HEK293 (cell line): ENCODE measurements at regions not wholly inside any gene's neighbourhood (a gene's known extent, or its start where the extent isn't known, plus 50 kb on each side); places are given as distances from the start of the nearest gene placed in this dataset.

ENCODE experiments used
- CTCF ChIA-PET: fragments of 350-600 bp; formaldehyde crosslinking; extraction: SDS; loops from one replicate; lab custom pipeline; 2021; ENCODE audit warnings: antibody characterized with exemption; lab: Yijun Ruan, JAX
- POLR2A ChIA-PET: fragments of 300-600 bp; formaldehyde crosslinking; extraction: SDS; loops from one replicate; lab custom pipeline; 2020; ENCODE audit warnings: antibody characterized with exemption, inconsistent platforms; lab: Yijun Ruan, JAX
- H3K27ac ChIP-seq: fragments of 200-500 bp; sonication (Bioruptor generic); 2 replicates; pipeline ENCODE4 v1.5.1; 2014; ENCODE audit warnings: low read depth, low read length, control low read depth, inconsistent platforms; ENCODE audit errors: extremely low read depth
- H3K36me3 ChIP-seq, 2 experiments: fragments of 200-500 bp in 1 of 2; sonication (Bioruptor generic) in 1 of 2; 1 replicate in 1 of 2; 2 replicates in 1 of 2; pipeline ENCODE4 v1.5.1; 2014 to 2017; ENCODE audit warnings: inconsistent platforms in 2 of 2, low read length in 2 of 2; ENCODE audit not compliant: control insufficient read depth in 2 of 2, insufficient read depth in 1 of 2
- H3K4me1 ChIP-seq: fragments of 200-500 bp; sonication (Bioruptor generic); 2 replicates; pipeline ENCODE4 v1.5.1; 2014; ENCODE audit warnings: mild to moderate bottlenecking, low read length, inconsistent platforms; ENCODE audit not compliant: control insufficient read depth, insufficient read depth
- H3K4me3 ChIP-seq: 2 replicates; pipeline ENCODE4 v1.5.1; 2011; ENCODE audit warnings: low read depth, mild to moderate bottlenecking, control low read depth, low read length, moderate library complexity
- H3K9me3 ChIP-seq: fragments of 200-500 bp; sonication (Bioruptor generic); 2 replicates; pipeline ENCODE4 v1.5.1; 2014; ENCODE audit warnings: low read depth, low read length, inconsistent platforms; ENCODE audit not compliant: control insufficient read depth, insufficient read depth
- AEBP2 ChIP-seq: fragments of 450-650 bp; formaldehyde crosslinking; IDR thresholded peaks from 2 replicates; pipeline ENCODE4 v1.5.1; 2016; ENCODE audit warnings: missing biosample characterization, missing genetic modification characterization, borderline replicate concordance
- ATF2 ChIP-seq: fragments of 450-650 bp; formaldehyde crosslinking; IDR thresholded peaks from 2 replicates; pipeline ENCODE4 v1.5.1; 2016; ENCODE audit warnings: missing biosample characterization, missing genetic modification characterization, low read depth
- BCL11B ChIP-seq: fragments of 450-650 bp; formaldehyde crosslinking; IDR thresholded peaks from 2 replicates; pipeline ENCODE4 v1.5.1; 2016; ENCODE audit warnings: low read depth, missing biosample characterization, missing genetic modification characterization
- HOXA7 ChIP-seq: sonication (generic); formaldehyde crosslinking; IDR thresholded peaks from 2 replicates; pipeline ENCODE4 v1.8.1; 2022; ENCODE audit warnings: missing genetic modification reagents, borderline replicate concordance
- MEIS1 ChIP-seq: sonication (generic); formaldehyde crosslinking; IDR thresholded peaks from 2 replicates; pipeline ENCODE4 v1.8.1; 2022; ENCODE audit warnings: missing genetic modification reagents, mild to moderate bottlenecking, borderline replicate concordance
- MZF1 ChIP-seq: fragments of 450-650 bp; formaldehyde crosslinking; IDR thresholded peaks from 2 replicates; pipeline ENCODE4 v1.5.1; 2017; ENCODE audit warnings: missing biosample characterization, missing genetic modification characterization, borderline replicate concordance
- OSR2 ChIP-seq: fragments of 450-650 bp; formaldehyde crosslinking; IDR thresholded peaks from 2 replicates; pipeline ENCODE4 v1.5.1; 2016; ENCODE audit warnings: missing biosample characterization, missing genetic modification characterization
- ZBTB21 ChIP-seq: fragments of 450-650 bp; formaldehyde crosslinking; IDR thresholded peaks from 2 replicates; pipeline ENCODE4 v1.5.1; 2017; ENCODE audit warnings: missing biosample characterization, missing genetic modification characterization
- ZNF16 ChIP-seq: fragments of 450-650 bp; formaldehyde crosslinking; IDR thresholded peaks from 2 replicates; pipeline ENCODE4 v1.5.1; 2016; ENCODE audit warnings: low read depth, missing biosample characterization, missing genetic modification characterization
- ZNF221 ChIP-seq: fragments of 450-650 bp; formaldehyde crosslinking; IDR thresholded peaks from 2 replicates; pipeline ENCODE4 v1.5.1; 2017; ENCODE audit warnings: missing biosample characterization, missing genetic modification characterization, borderline replicate concordance
- ZNF23 ChIP-seq: fragments of 450-650 bp; formaldehyde crosslinking; IDR thresholded peaks from 2 replicates; pipeline ENCODE4 v1.5.1; 2016; ENCODE audit warnings: missing biosample characterization, missing genetic modification characterization, borderline replicate concordance
- ZNF341 ChIP-seq: fragments of 450-650 bp; formaldehyde crosslinking; IDR thresholded peaks from 2 replicates; pipeline ENCODE4; 2016; ENCODE audit warnings: low read depth, missing biosample characterization, missing genetic modification characterization
- ZNF366 ChIP-seq: fragments of 450-650 bp; formaldehyde crosslinking; conservative IDR thresholded peaks from 2 replicates; pipeline ENCODE4 v1.5.1; 2016; ENCODE audit warnings: missing biosample characterization, missing genetic modification characterization
- ZNF394 ChIP-seq: fragments of 450-650 bp; formaldehyde crosslinking; IDR thresholded peaks from 2 replicates; pipeline ENCODE4 v1.5.1; 2016; ENCODE audit warnings: missing biosample characterization, missing genetic modification characterization, mild to moderate bottlenecking, moderate library complexity, borderline replicate concordance
- ZNF549 ChIP-seq: fragments of 450-650 bp; IDR thresholded peaks from 2 replicates; pipeline ENCODE4 v1.5.1; 2018; ENCODE audit warnings: missing biosample characterization, missing genetic modification characterization, mild to moderate bottlenecking, inconsistent platforms, moderate library complexity
- ZNF561 ChIP-seq: fragments of 450-650 bp; IDR thresholded peaks from 2 replicates; pipeline ENCODE4 v1.5.1; 2018; ENCODE audit warnings: missing biosample characterization, missing genetic modification characterization, borderline replicate concordance
- ZNF639 ChIP-seq: fragments of 450-650 bp; formaldehyde crosslinking; IDR thresholded peaks from 2 replicates; pipeline ENCODE4 v1.5.1; 2016; ENCODE audit warnings: missing biosample characterization, missing genetic modification characterization
- TF ChIP-seq, protein P1 (sequence below): fragments of 450-650 bp; formaldehyde crosslinking; IDR thresholded peaks from 2 replicates; pipeline ENCODE4 v1.5.1; 2016; ENCODE audit warnings: missing biosample characterization, missing genetic modification characterization
- TF ChIP-seq, protein P2 (sequence below): fragments of 450-650 bp; formaldehyde crosslinking; IDR thresholded peaks from 2 replicates; pipeline ENCODE4 v1.5.1; 2017; ENCODE audit warnings: missing biosample characterization, missing genetic modification characterization

DNA sequence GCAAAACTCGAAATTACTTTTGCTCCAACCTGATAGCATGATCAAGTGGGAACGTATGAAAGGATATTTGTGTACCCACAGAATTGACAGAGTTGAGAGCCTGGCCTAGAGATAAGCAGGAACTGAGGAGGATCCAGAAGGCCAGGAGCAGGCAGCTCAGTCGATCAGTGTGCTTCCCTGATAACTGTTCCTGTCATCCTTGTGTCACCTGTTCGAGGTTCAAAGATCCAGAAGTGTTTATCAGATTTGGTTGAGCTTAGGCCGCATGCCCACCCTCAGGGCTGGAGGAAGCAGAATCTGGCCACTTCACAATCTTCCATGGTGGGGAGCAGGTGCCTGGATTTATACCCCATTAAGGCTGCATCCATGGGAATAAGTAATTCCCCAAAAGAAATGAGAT is 124.8 kb downstream of the QRSL1 start:
- ChIA-PET POLR2A (no interaction called here), CTCF (interaction anchor here (0.7 kb wide), 1 partner anchor 9 kb away, joined by 3 read pairs; no protein-coding TSS in a partner anchor)
- Histone ChIP-seq H3K36me3 (no peaks in the 10 kb centered on the region), H3K4me1 (no peaks in the 10 kb centered on the region), H3K4me3 (no peak overlapping the region), H3K9me3 (no peaks in the 10 kb centered on the region), H3K27ac (no peak overlapping the region)
- TF ChIP-seq MEIS1 (no peak), ATF2 (tag by site-specific recombination) (no peak), ZNF561 (no peak), ZNF341 (tag by site-specific recombination) (no peak), HOXA7 (CRISPR knock-in tag) (no peak), ZBTB21 (tag by site-specific recombination) (no peak), ZNF16 (no peak)
- TF ChIP-seq, protein P1, sequence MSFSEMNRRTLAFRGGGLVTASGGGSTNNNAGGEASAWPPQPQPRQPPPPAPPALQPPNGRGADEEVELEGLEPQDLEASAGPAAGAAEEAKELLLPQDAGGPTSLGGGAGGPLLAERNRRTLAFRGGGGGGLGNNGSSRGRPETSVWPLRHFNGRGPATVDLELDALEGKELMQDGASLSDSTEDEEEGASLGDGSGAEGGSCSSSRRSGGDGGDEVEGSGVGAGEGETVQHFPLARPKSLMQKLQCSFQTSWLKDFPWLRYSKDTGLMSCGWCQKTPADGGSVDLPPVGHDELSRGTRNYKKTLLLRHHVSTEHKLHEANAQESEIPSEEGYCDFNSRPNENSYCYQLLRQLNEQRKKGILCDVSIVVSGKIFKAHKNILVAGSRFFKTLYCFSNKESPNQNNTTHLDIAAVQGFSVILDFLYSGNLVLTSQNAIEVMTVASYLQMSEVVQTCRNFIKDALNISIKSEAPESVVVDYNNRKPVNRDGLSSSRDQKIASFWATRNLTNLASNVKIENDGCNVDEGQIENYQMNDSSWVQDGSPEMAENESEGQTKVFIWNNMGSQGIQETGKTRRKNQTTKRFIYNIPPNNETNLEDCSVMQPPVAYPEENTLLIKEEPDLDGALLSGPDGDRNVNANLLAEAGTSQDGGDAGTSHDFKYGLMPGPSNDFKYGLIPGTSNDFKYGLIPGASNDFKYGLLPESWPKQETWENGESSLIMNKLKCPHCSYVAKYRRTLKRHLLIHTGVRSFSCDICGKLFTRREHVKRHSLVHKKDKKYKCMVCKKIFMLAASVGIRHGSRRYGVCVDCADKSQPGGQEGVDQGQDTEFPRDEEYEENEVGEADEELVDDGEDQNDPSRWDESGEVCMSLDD (tag by site-specific recombination) = no peak

DNA sequence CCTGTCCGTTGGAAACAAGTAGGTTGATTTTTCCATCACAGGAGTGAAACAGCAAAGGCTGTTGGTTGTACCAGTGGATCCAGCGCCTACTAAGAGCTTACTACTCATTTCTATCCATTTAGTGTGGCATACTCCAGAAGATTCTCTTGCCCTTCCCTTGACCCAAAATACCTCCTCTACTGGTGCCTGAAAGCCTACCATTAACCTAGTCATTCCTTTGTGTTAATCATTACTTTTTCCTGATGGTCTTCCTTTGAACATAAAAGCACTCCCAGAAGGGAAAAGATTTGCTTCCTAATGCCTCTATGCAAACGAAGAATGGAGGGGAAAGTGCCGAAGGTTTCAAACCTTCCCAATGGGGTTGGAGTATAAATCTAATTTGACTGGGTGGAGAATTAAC is 123.3 kb downstream of the QRSL1 start:
- CTCF ChIA-PET = interaction anchor here (0.6 to 0.9 kb wide), 2 partner anchors 36 to 42 kb away, joined by 3 to 4 read pairs; no protein-coding TSS in a partner anchor
- Histone ChIP-seq H3K4me1 (no peaks in the 10 kb centered on the region), H3K9me3 (no peaks in the 10 kb centered on the region)

More for the DNA sequence above, 123.3 kb downstream of the QRSL1 start:
- POLR2A ChIA-PET = no interaction called here
- no peak for TF ChIP-seq BCL11B
- no peak for TF ChIP-seq MZF1 (tag by site-specific recombination)
- TF ChIP-seq OSR2 (tag by site-specific recombination) = no peak
- TF ChIP-seq, protein P2, sequence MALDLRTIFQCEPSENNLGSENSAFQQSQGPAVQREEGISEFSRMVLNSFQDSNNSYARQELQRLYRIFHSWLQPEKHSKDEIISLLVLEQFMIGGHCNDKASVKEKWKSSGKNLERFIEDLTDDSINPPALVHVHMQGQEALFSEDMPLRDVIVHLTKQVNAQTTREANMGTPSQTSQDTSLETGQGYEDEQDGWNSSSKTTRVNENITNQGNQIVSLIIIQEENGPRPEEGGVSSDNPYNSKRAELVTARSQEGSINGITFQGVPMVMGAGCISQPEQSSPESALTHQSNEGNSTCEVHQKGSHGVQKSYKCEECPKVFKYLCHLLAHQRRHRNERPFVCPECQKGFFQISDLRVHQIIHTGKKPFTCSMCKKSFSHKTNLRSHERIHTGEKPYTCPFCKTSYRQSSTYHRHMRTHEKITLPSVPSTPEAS (tag by site-specific recombination) = no peak
- no peak for TF ChIP-seq ZNF394 (tag by site-specific recombination)
- no peak for TF ChIP-seq ZNF366 (tag by site-specific recombination)
- TF ChIP-seq ZNF549 (tag by site-specific recombination) = no peak
- TF ChIP-seq ZNF221 = no peak
- TF ChIP-seq AEBP2 (tag by site-specific recombination) = no peak
- no peak for TF ChIP-seq ZNF639 (tag by site-specific recombination)
- TF ChIP-seq ZNF23 (tag by site-specific recombination) = no peak
- TF ChIP-seq, all 188 proteins: peak for 0
- no peaks in the 10 kb centered on the region for H3K36me3 ChIP-seq
- no peak overlapping the region for H3K4me3 ChIP-seq
- no peak overlapping the region for H3K27ac ChIP-seq
